Lung (tissue), 11 donors: ENCODE measurements at regions not wholly inside any gene's neighbourhood (a gene's known extent, or its start where the extent isn't known, plus 50 kb on each side); places are given as distances from the start of the nearest gene placed in this dataset.

Source experiments
- ATAC-seq: fragments of 200-7000 bp; cut with Tn5 transposase; one replicate; pipeline ENCODE4 v1.9.1; 2020; ENCODE audit warnings: moderate number of reproducible peaks; ENCODE audit not compliant: insufficient read depth, low FRiP score
- DNase-seq, 3 donors: peaks; one replicate each; pipeline ENCODE4 v3.0.0-alpha.2; 2013 to 2017
- H3K27ac ChIP-seq, 2 donors: one replicate each; pipeline ENCODE4 v1.5.1; 2013; ENCODE audit warnings: mild to moderate bottlenecking in 2 of 2, moderate library complexity in 2 of 2, control low read depth in 1 of 2, inconsistent platforms in 1 of 2, low read depth in 1 of 2, low read length in 1 of 2
- H3K27me3 ChIP-seq, 3 donors: one replicate each; pipeline ENCODE4 v1.5.1; 2013; ENCODE audit warnings: low read length in 2 of 3; ENCODE audit not compliant: control insufficient read depth in 3 of 3, insufficient read depth in 3 of 3
- H3K36me3 ChIP-seq, 4 donors: one replicate each; pipeline ENCODE4 v1.5.1; 2013; ENCODE audit warnings: low read length in 4 of 4, mild to moderate bottlenecking in 1 of 4, moderate library complexity in 1 of 4; ENCODE audit not compliant: control insufficient read depth in 4 of 4, insufficient read depth in 4 of 4
- H3K4me1 ChIP-seq, 5 donors: one replicate each; pipeline ENCODE4 v1.5.1; 2013; ENCODE audit warnings: low read length in 5 of 5, mild to moderate bottlenecking in 2 of 5, moderate library complexity in 1 of 5; ENCODE audit not compliant: control insufficient read depth in 5 of 5, insufficient read depth in 5 of 5
- H3K4me3 ChIP-seq: one replicate; pipeline ENCODE4 v1.5.1; 2013; ENCODE audit warnings: mild to moderate bottlenecking, control low read depth, moderate library complexity
- H3K9ac ChIP-seq, 2 donors: one replicate each; pipeline ENCODE4 v1.5.1; 2013; ENCODE audit warnings: low read length in 2 of 2, control low read depth in 1 of 2; ENCODE audit not compliant: insufficient read depth in 1 of 2
- H3K9me3 ChIP-seq, 4 donors: one replicate each; pipeline ENCODE4 v1.5.1; 2013; ENCODE audit warnings: low read length in 3 of 4, mild to moderate bottlenecking in 1 of 4, moderate library complexity in 1 of 4; ENCODE audit not compliant: control insufficient read depth in 4 of 4, insufficient read depth in 3 of 4
- CTCF ChIP-seq: IDR thresholded peaks from 2 replicates; pipeline ENCODE4 v1.5.1; 2012; ENCODE audit warnings: mild to moderate bottlenecking; ENCODE audit errors: control extremely low read depth, extremely low read depth
- WGBS, 2 donors: extraction: QIAGEN DNeasy Blood & Tissue Kit; methylation state at CpG; one replicate each; pipeline ENCODE4 v1.1.7; 2013; 5-methylcytosine and 5-hydroxymethylcytosine counted together
- donor health status: control.
- donor health status: control.
- donor health status: Bipolar disorder and iron deficiency.
- donor health status: healthy.
- donor health status: DM: yes; HTN: yes; CAD: no.

- Histone ChIP-seq H3K9ac (no peak overlapping the region), H3K27ac (no peak overlapping the region), H3K4me3 (no peak overlapping the region), H3K9me3 (no peaks in the 10 kb centered on the region), H3K36me3 (no peaks in the 10 kb centered on the region), H3K27me3 (no peaks in the 10 kb centered on the region), H3K4me1 (no peaks in the 10 kb centered on the region)
- no peak for TF ChIP-seq CTCF
- ATAC-seq = no peak
- DNase-seq = no peak
- 58 to 78% methylated on average over 1 of the region's 1 CpG for WGBS, 2 donors
These were observed 505.1 kb upstream of the SYT1 start for GRCh38 chr12:78359520-78359919.

- Histone ChIP-seq H3K9ac (no peak overlapping the region), H3K4me1 (no peaks in the 10 kb centered on the region), H3K9me3 (no peaks in the 10 kb centered on the region), H3K27me3 (no peaks in the 10 kb centered on the region), H3K4me3 (no peak overlapping the region), H3K36me3 (no peaks in the 10 kb centered on the region), H3K27ac (no peak overlapping the region)
- no peak for TF ChIP-seq CTCF
- WGBS, 2 donors = 79 to 80% methylated on average over 4 of the region's 4 CpGs
- no peak for DNase-seq
- ATAC-seq = no peak
These were observed 502.9 kb upstream of the SYT1 start for GRCh38 chr12:78361683-78362082.

GRCh38 chr12:78371284-78371683 is 493.3 kb upstream of the SYT1 start:
- DNase-seq (no peak), ATAC-seq (no peak)
- H3K4me1 ChIP-seq = no peaks in the 10 kb centered on the region
- 94 to 95% methylated on average over 3 of the region's 3 CpGs for WGBS, 2 donors
- no peak overlapping the region for H3K9ac ChIP-seq
- H3K36me3 ChIP-seq = no peaks in the 10 kb centered on the region
- H3K27ac ChIP-seq = no peak overlapping the region
- no peak for TF ChIP-seq CTCF
- no peaks in the 10 kb centered on the region for H3K9me3 ChIP-seq
- H3K4me3 ChIP-seq = no peak overlapping the region
- H3K27me3 ChIP-seq = no peaks in the 10 kb centered on the region

- TF ChIP-seq CTCF = no peak
- ATAC-seq (no peak), DNase-seq (no peak)
- Histone ChIP-seq H3K36me3 (no peaks in the 10 kb centered on the region), H3K4me1 (no peaks in the 10 kb centered on the region), H3K27me3 (no peaks in the 10 kb centered on the region), H3K9ac (no peak overlapping the region), H3K4me3 (no peak overlapping the region), H3K9me3 (peaks cover 0 to 7% (median 0%) of the 10 kb centered on the region in 4 donors), H3K27ac (no peak overlapping the region)
- 53 to 74% methylated on average over 1 of the region's 1 CpG for WGBS, 2 donors
These were observed 489.1 kb upstream of the SYT1 start for GRCh38 chr12:78375461-78375860.
